GM18511 (cell line): ENCODE measurements at regions not wholly inside any gene's neighbourhood (a gene's known extent, or its start where the extent isn't known, plus 50 kb on each side); places are given as distances from the start of the nearest gene placed in this dataset.

Source experiments
- ATAC-seq: cut with Tn5 transposase; IDR thresholded peaks from one replicate; pipeline ENCODE4 v1.9.1; 2021; ENCODE audit warnings: mild to moderate bottlenecking, moderate library complexity; ENCODE audit not compliant: unreplicated experiment

GRCh38 chr9:118459913-118460312 is 755.7 kb downstream of the TLR4 start:
- no peak for ATAC-seq

GRCh38 chr9:118463419-118463818 is 759.2 kb downstream of the TLR4 start:
- no peak for ATAC-seq

GRCh38 chr9:118473521-118473920 is 769.3 kb downstream of the TLR4 start:
- no peak for ATAC-seq

- no peak for ATAC-seq
Measured at GRCh38 chr9:118478752-118479151, 774.5 kb downstream of the TLR4 start.

GRCh38 chr9:118482306-118482705 is 778.1 kb downstream of the TLR4 start:
- no peak for ATAC-seq

GRCh38 chr9:118483677-118484076 is 779.5 kb downstream of the TLR4 start:
- no peak for ATAC-seq

- ATAC-seq: no peak
Measured at GRCh38 chr9:118503236-118503635, 799.0 kb downstream of the TLR4 start.

- no peak for ATAC-seq
Measured at GRCh38 chr9:118510711-118511110, 806.5 kb downstream of the TLR4 start.

- ATAC-seq: no peak
Measured at GRCh38 chr9:118515947-118516346, 811.7 kb downstream of the TLR4 start.

- no peak for ATAC-seq
Measured at GRCh38 chr9:118521261-118521660, 817.1 kb downstream of the TLR4 start.

GRCh38 chr9:118522093-118523028 is 818.2 kb downstream of the TLR4 start:
- peak; percentile 98 for ATAC-seq

GRCh38 chr9:118527261-118527660 is 823.1 kb downstream of the TLR4 start:
- ATAC-seq: no peak

GRCh38 chr9:118529210-118529609 is 825.0 kb downstream of the TLR4 start:
- ATAC-seq: peak; percentile 57

- ATAC-seq: peak; percentile 98
Measured at GRCh38 chr9:118529624-118530214, 825.5 kb downstream of the TLR4 start.

GRCh38 chr9:118532592-118532991 is 828.4 kb downstream of the TLR4 start:
- ATAC-seq: no peak

- no peak for ATAC-seq
Measured at GRCh38 chr9:118533101-118533500, 828.9 kb downstream of the TLR4 start.

GRCh38 chr9:118533850-118534249 is 829.6 kb downstream of the TLR4 start:
- no peak for ATAC-seq

GRCh38 chr9:118536153-118536552 is 832.0 kb downstream of the TLR4 start:
- no peak for ATAC-seq

GRCh38 chr9:118538959-118539358 is 830.3 kb downstream of the BRINP1 start:
- no peak for ATAC-seq

- ATAC-seq: no peak
Measured at GRCh38 chr9:118553465-118553864, 815.8 kb downstream of the BRINP1 start.

- ATAC-seq: no peak
Measured at GRCh38 chr9:118554987-118555386, 814.2 kb downstream of the BRINP1 start.

- no peak for ATAC-seq
Measured at GRCh38 chr9:118558026-118558425, 811.2 kb downstream of the BRINP1 start.
